GM18505 (cell line): ENCODE measurements at regions not wholly inside any gene's neighbourhood (a gene's known extent, or its start where the extent isn't known, plus 50 kb on each side); places are given as distances from the start of the nearest gene placed in this dataset.

Experiments used
- ATAC-seq: cut with Tn5 transposase; IDR thresholded peaks from one replicate; pipeline ENCODE4 v1.9.1; 2021; ENCODE audit not compliant: unreplicated experiment
- POLR2A ChIP-seq: IDR thresholded peaks from 4 replicates; pipeline ENCODE4 v1.6.1; 2011; ENCODE audit warnings: borderline replicate concordance; ENCODE audit not compliant: insufficient read depth, insufficient read length; ENCODE audit errors: extremely low read depth

DNA sequence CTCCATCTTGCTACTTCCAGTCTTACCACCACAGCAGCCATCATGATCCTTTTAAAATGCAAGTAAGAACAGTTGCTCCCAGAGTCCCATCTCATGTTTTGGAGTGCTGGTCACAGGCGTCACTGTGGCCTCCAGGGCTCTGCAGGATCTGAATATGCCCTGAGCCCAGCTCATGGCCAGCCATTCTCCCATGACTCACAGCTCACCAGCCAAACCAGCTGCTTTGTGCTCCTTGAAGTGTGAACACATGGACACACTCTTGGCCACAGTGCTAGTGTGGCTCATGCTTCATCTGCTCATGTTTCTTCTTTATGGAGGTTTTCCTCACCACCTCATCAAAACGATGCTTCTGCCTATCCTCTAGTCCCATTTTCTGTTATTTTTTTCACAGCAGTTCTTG, 466.5 kb downstream of the UQCRFS1 start:
- no peak for TF ChIP-seq POLR2A
- ATAC-seq = no peak

DNA sequence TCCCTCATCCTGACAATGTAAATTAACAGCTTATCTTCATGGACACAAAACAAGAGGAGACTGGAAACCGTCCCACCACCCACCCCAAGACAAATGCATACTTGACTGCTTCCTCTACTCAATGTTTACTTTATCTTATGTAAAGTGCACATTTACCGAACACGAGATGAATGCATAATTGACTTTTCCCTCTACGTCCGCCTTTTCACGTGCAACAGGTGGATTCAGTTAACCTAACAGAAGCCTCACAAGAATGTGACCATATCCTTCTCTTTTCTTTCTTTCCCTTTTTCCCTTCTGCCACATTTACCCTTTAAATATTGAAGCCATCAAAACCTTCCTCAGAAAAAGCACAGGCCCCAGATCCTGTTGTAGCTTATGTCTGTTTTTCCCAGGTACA, 468.0 kb downstream of the UQCRFS1 start:
- ATAC-seq = no peak
- TF ChIP-seq POLR2A = no peak

DNA sequence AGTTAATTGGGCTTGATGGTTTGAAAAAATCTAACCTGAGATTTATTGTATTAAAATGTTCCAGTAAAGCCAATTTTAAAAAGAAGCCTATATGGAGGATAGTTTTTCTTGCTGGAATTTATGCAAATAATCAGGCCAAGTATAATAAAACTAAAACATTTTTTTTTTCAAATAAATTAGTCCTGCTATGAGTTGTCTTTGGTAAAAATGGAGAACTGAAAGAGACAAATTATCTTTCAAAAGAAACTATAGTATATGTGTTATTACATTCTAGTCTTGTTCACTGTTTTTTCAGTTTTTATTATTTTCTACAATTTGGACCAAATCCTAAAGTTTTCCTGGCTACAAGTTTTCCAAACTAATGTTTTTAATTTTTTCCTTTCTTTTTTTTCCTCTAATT, 468.9 kb downstream of the UQCRFS1 start:
- no peak for TF ChIP-seq POLR2A
- no peak for ATAC-seq

DNA sequence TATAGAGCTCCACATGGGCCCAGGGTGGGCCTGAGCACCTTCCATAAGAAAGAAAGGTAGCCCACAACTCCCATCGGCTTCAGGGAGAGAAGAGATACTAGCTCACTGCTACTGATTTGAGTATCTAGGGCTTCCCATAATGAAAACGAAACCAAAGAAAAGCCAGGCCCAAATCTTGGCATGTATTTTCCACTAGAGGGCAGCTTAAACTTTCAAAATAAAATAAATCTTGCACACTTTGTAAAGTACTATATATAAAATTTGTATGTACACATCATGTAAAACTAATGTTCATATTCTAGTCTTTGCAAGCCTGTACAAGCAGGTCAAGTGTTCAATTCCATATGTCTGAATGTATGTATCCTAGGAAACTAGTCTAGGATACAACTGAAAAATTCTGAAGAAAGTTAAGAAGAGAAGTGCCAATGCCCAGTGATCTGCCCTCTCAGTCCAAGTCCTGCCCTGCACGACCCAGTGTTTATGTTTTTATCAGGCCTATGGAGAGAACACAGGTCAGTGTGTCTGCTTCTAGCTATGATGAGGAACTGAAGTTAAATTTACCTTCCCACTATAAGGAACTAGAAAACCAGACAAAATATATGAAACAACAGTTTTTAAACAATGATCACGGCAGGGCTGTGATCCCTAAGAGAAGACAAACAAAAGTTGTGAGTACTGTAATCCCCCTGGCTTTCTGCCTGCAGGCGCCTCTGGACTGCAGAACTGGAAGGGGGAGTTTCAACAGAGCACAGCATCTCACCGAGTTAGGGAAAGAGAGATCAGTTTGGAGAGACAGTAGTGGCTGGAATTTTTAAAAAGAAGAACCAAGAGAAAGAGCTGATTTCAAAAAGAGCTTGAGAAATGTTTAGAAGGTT, 475.7 kb downstream of the UQCRFS1 start:
- no peak for ATAC-seq
- no peak for TF ChIP-seq POLR2A

DNA sequence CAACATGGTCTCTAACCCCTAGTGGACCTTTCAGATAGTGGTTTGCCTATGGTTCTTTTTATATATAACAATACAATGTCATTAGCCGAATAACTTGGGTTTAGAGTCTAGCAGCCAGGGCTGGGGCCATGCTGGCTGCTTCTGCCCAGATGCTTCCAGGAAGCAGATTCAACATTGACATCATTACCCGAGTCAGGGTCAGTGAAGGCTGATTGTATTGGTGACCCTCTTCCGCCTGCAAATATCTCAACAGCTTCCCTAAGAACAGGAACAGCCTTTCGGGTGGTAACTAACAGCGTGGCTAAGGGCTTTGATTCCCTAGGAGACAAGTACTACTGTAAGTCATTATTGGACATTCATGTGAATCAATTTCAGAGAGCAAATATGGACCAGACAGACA, 476.4 kb downstream of the UQCRFS1 start:
- ATAC-seq = no peak
- TF ChIP-seq POLR2A = no peak

DNA sequence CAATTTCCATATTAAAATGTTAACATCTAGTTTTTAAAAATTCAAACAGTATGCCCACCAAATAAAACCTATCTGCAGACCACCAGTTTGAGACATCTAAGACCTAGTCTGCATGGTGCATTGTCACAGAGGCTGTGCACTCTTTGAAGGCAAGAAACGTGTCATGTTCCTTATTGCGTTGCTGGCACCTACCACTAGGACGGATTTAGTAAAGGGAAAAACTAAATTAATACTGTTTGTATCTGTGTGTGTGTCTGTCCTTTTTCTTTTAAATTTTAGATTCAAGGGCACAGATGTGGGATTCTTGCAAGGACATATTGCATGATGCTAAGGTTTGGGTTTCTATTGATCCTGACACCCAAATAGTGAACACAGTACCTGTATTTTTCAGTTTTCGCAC, 481.4 kb downstream of the UQCRFS1 start:
- TF ChIP-seq POLR2A = no peak
- ATAC-seq = no peak

DNA sequence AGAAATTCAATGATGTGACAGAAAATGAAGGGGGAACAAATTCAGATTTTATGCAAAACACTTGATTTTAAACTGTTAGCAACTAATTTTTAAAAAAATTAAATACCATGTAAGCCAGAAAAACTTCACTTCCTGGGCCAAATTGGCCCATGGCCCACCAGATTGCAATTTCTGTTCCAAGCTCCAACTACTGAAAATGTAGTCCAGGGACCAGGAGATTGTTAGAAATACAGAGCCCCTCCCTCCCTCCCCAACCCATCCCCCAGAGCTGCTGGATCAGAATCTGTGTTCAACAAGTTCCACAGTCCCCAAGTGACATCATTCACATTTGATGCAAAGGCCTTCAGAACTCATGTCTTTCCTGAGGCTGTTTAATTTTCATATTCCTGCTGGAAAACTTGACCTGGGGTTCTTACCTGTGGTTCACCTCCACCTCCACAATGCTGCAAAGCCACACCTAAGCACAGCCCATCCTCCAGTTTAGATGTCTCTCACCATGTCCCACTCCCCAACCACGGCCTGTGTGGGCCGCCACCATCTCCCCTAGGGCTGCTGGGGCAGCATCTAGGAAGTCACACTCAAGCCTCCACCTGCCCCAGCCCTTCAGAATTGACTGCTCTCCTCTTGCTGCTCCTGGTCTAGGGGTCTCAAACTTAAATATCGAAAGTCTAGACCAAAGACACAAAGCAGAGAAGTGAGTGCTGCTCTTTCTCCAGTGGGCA, 482.0 kb downstream of the UQCRFS1 start:
- TF ChIP-seq POLR2A = no peak
- no peak for ATAC-seq

DNA sequence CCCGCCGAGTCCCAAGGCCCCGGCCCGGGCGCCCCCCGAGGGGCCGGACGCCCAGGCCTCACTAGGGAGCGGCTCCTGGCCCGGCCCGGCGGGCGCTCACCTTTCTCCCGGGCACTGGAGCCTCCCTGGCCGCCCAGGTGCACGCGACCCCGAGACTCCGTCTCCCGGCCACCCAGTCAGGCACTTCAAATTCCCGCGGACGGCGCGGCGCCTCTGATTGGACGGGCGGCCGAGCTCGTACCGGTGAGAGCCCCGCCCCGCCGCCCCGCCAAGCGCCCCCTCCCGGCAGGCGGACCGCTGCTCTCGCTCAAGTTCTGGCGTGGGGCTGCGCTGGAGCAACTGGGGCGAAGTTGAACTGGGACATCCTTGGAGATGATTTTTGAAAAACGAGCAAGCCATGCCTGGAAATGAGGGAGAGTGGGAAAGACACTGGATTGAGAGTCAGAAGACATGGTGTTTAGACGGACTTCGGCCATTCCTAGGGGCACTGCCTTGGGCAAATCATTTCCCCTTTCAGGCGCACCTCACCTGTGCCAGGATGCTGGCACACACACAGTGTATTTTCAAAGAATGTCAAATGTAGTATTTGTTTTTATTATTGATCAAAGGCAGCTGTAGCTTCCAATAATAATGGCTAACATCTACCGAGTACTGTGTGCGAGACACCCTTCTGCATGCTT, 485.3 kb downstream of the UQCRFS1 start:
- ATAC-seq = no peak

DNA sequence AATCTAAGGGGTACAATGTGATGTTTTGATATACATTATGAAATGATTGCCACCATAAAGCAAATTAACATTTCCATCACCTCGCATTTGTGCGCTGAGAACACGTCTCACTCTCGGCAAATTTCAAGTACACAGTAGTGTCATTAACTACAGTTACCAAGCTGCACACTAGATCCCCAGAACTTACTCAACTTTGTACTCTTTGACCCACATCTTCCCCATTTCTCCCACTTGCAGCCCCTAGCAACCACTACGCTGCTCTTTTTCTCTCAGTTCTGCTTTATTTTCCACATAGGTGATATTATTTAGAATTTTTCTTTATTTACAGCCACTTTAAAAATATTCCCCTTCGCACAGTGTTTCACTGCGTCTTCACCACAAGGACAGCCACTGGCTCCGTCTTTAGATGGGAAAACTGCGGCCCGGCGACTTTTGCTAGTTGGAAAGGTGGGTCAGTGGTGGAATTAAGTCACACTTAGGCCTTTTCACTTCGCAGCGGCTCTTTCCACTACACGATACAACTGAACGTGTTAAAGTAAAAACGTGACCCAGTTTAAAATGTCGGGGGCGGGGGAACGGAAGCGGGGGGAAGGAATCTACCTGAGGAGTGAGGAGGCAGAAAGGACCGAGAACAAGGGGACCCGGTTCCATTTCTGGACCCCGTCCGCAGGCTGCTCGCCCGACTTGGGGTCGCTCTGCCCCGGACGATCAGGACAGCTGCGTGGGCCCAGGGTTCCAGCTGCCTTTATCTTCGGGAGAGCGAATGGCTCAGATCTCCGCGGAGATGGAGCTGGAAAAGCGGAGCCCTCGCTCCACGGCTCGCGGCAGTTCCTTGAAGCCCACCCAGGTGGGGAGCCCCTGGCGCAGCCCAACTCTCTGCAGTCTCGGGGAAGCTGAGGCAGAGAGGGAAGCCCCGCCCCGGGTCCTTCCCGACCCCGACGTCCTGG, 486.1 kb downstream of the UQCRFS1 start:
- ATAC-seq = no peak

More for the DNA sequence above, 485.3 kb downstream of the UQCRFS1 start:
- TF ChIP-seq POLR2A = no peak

DNA sequence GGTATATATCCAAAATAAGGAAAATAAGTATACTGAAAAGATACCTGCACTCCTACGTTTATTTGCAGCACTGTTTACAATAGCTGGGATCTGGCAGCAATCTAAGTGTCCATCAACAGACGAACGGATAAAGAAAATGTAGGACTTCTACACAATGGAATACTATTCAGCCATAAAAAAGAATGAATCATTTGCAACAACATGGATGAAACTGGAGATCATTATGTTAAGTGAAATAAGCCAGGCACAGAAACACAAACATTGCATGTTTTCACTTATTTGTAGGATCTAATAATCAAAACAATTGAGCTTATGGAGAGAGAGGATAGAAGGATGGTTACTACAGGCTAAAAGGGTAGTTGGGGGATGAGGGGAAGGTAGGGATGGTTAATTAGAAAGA, 494.0 kb downstream of the UQCRFS1 start:
- no peak for TF ChIP-seq POLR2A
- no peak for ATAC-seq

More for the DNA sequence above, 486.1 kb downstream of the UQCRFS1 start:
- TF ChIP-seq POLR2A = no peak

DNA sequence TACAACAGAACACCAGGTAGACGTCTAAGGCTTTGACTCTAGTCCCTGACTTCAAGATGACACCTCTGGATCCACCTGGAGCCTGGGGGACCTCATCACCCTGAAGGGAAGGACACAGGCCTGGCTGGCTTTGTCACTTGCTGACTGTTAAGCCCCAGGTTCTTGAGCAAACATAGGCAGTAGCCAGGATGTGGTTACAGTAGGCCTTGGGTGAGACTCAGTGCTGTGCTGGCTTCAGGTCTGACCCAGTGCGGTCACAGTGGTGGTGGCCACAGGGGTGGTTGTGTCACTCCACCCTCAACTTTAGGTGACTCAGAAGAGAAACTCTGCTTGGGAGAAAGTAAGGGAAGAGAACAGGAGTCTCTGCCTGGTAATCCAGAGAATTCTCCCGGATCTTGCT, 497.8 kb downstream of the UQCRFS1 start:
- no peak for TF ChIP-seq POLR2A
- ATAC-seq = no peak

DNA sequence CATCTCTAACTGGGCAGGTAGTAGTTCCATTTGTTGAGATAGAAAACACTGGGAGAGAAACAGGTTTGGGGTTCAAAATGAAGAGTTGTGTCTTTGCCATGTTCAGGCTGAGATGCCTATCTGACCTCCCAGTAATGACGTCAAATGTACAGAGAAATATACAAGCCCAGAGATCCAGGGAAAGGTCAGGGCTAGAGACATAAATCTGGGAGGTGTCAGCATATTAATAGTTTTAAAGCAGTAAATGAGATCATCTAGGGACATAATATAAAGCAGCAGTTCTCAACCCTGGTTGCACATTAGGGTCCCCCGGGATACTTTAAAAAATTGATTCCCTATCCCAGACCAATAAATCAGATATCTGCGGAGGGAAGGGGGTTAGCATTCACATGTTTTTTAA, 501.5 kb downstream of the UQCRFS1 start:
- no peak for ATAC-seq
- no peak for TF ChIP-seq POLR2A
